Fibroblast of peridontal ligament (primary cell): ENCODE measurements at regions not wholly inside any gene's neighbourhood (a gene's known extent, or its start where the extent isn't known, plus 50 kb on each side); places are given as distances from the start of the nearest gene placed in this dataset.
A peak's percentile ranks its signal among the peaks of the same experiment; 100 is the strongest.

Source experiments
- DNase-seq: peaks from one replicate; pipeline ENCODE4 v3.0.0-alpha.2; 2010; ENCODE audit errors: extremely low read depth

- no peak for DNase-seq
Measured at GRCh38 chr6:137434640-137435039, 59.6 kb downstream of the OLIG3 start.

- DNase-seq, result no peak
Measured at GRCh38 chr6:137432054-137432611, 62.1 kb downstream of the OLIG3 start.

- DNase-seq, result no peak
Measured at GRCh38 chr6:137430954-137431353, 63.2 kb downstream of the OLIG3 start.

GRCh38 chr6:137427656-137428290, 66.4 kb downstream of the OLIG3 start:
- peak; percentile 10 for DNase-seq

GRCh38 chr6:137426007-137426689, 68.0 kb downstream of the OLIG3 start:
- DNase-seq, result no peak

- DNase-seq, result no peak
Measured at GRCh38 chr6:137424251-137424650, 69.9 kb downstream of the OLIG3 start.

- no peak for DNase-seq
Measured at GRCh38 chr6:137423451-137424168, 70.6 kb downstream of the OLIG3 start.

GRCh38 chr6:137417396-137417795, 76.8 kb downstream of the OLIG3 start:
- DNase-seq, result peak; percentile 66

- peak; percentile 95 for DNase-seq
Measured at GRCh38 chr6:137416376-137417109, 77.7 kb downstream of the OLIG3 start.

- DNase-seq, result no peak
Measured at GRCh38 chr6:137415834-137416190, 78.4 kb downstream of the OLIG3 start.

GRCh38 chr6:137415127-137415833, 78.9 kb downstream of the OLIG3 start:
- peak; percentile 88 for DNase-seq

GRCh38 chr6:137414599-137414998, 79.6 kb downstream of the OLIG3 start:
- no peak for DNase-seq

GRCh38 chr6:137413482-137413881, 80.7 kb downstream of the OLIG3 start:
- DNase-seq, result no peak

GRCh38 chr6:137412562-137412961, 81.6 kb downstream of the OLIG3 start:
- peak; percentile 20 for DNase-seq

GRCh38 chr6:137409266-137409777, 84.9 kb downstream of the OLIG3 start:
- no peak for DNase-seq

- no peak for DNase-seq
Measured at GRCh38 chr6:137407816-137408215, 86.4 kb downstream of the OLIG3 start.

- no peak for DNase-seq
Measured at GRCh38 chr6:137405806-137406205, 88.4 kb downstream of the OLIG3 start.

GRCh38 chr6:137403855-137404254, 90.3 kb downstream of the OLIG3 start:
- DNase-seq, result no peak

GRCh38 chr6:137403443-137403842, 90.8 kb downstream of the OLIG3 start:
- DNase-seq, result no peak

- no peak for DNase-seq
Measured at GRCh38 chr6:137402143-137402680, 92.0 kb downstream of the OLIG3 start.

GRCh38 chr6:137401088-137401487, 93.1 kb downstream of the OLIG3 start:
- DNase-seq, result no peak
